ENCODE measurements at regions not wholly inside any gene's neighbourhood (a gene's known extent, or its start where the extent isn't known, plus 50 kb on each side); places are given as distances from the start of the nearest gene placed in this dataset.
A peak's percentile ranks its signal among the peaks of the same experiment; 100 is the strongest.

GRCh38 chr10:31617757-31618156 lies 298.7 kb downstream of the ZEB1 start:
- H3K9me3 ChIP-seq (ENCODE audit: control insufficient read depth, insufficient read depth, low read length) = no peaks in the 10 kb centered on the region
- peaks cover 9% of the 10 kb centered on the region for H3K4me1 ChIP-seq (ENCODE audit: control insufficient read depth, insufficient read depth, low read length)
- TF ChIP-seq BHLHE40 (IDR thresholded peaks at IDR 0.05; ENCODE audit: low read depth, low read length) = no peak
- no peak for TF ChIP-seq RFX5 (IDR thresholded peaks at IDR 0.05; ENCODE audit: low read depth, low read length)
- TF ChIP-seq CEBPB (IDR thresholded peaks at IDR 0.05; ENCODE audit: low read depth, low read length) = no peak
- no peak for TF ChIP-seq RCOR1 (IDR thresholded peaks at IDR 0.05; ENCODE audit: insufficient replicate concordance, low read length)
- ChIA-PET CTCF (no interaction called here), POLR2A (ENCODE audit: unreplicated experiment) (no interaction called here)
- dilution Hi-C loops (cut with HindIII; ENCODE audit: low sequenced_read_pairs, unreplicated experiment) = no loop called here
- H4K20me1 ChIP-seq (ENCODE audit: insufficient read depth, low read length) = no peaks in the 10 kb centered on the region
- no peak overlapping the region for H4K5ac ChIP-seq (ENCODE audit: low read depth, low read length)
- H3K9ac ChIP-seq (ENCODE audit: low read depth, low read length) = no peak overlapping the region
- intact Hi-C loops (cut with micrococcal nuclease) = no loop called here
- no peaks in the 10 kb centered on the region; the same call in 1 of the 2 replicates for H3K27me3 ChIP-seq (ENCODE audit: control insufficient read depth, insufficient read depth, low read length)
- H3K79me1 ChIP-seq (ENCODE audit: low read depth in 1 of 2, low read length in 2 of 2) = no peaks in the 10 kb centered on the region
- DNase-seq = no peak
- H3K18ac ChIP-seq (ENCODE audit: low read depth, low read length) = no peak overlapping the region
- H2BK15ac ChIP-seq (ENCODE audit: low read depth, low read length) = no peak overlapping the region
- H3K56ac ChIP-seq (ENCODE audit: extremely low read depth, insufficient read depth, low read length) = no peak overlapping the region
- WGBS, 2 experiments (ENCODE audit: extremely low coverage in 2 of 2, insufficient read length in 1 of 2) = no CpG with 5 or more reads among the region's 2 CpGs
- H3K9me1 ChIP-seq (ENCODE audit: insufficient read depth, low read length) = peaks cover 4% of the 10 kb centered on the region
- no TSS peak for BruUV-seq (replicated peaks)
- H4K8ac ChIP-seq (ENCODE audit: low read depth in 2 of 2, low read length in 2 of 2) = no peak overlapping the region
- H3K4me2 ChIP-seq (ENCODE audit: low read depth, low read length) = no peak overlapping the region
- H2BK5ac ChIP-seq (ENCODE audit: low read depth, low read length, poor library complexity, severe bottlenecking) = no peak overlapping the region
- H2AK9ac ChIP-seq (replicated peaks; ENCODE audit: low read depth, low read length, poor library complexity) = peak overlapping the region; percentile 29
- H3K4me3 ChIP-seq (ENCODE audit: insufficient read depth, low read depth, low read length) = no peak overlapping the region
- no peak overlapping the region for H2BK120ac ChIP-seq (ENCODE audit: low read depth, low read length)
- H3K27ac ChIP-seq (ENCODE audit: insufficient read depth, low read length) = no peak overlapping the region
- no peak overlapping the region for H3K14ac ChIP-seq (replicated peaks; ENCODE audit: low read depth, low read length)
- H3K23ac ChIP-seq (ENCODE audit: low read depth, low read length) = no peak overlapping the region
- no peaks in the 10 kb centered on the region for H3K36me3 ChIP-seq (ENCODE audit: control insufficient read depth, insufficient read depth, low read length)
- H2AFZ ChIP-seq (replicated peaks; ENCODE audit: low read length, poor library complexity) = no peak overlapping the region
- no peak overlapping the region for H2BK20ac ChIP-seq (ENCODE audit: low read depth, low read length)
- in situ Hi-C loops (cut with MboI; ENCODE audit: low sequenced_read_pairs) = no loop called here
- H2AK5ac ChIP-seq (ENCODE audit: low read depth, low read length) = peak overlapping the region; percentile 16; the same call in 1 of the 2 replicates
- ATAC-seq (ENCODE audit: low read depth) = no peak
- no peak overlapping the region for H4K91ac ChIP-seq (ENCODE audit: insufficient read depth, low read depth, low read length)
- no peak overlapping the region for H3K4ac ChIP-seq (ENCODE audit: low read depth, low read length)
